Panc1 (cell line): ENCODE measurements at regions not wholly inside any gene's neighbourhood (a gene's known extent, or its start where the extent isn't known, plus 50 kb on each side); places are given as distances from the start of the nearest gene placed in this dataset.

Source experiments
- ATAC-seq: fragments of 200-7000 bp; cut with Tn5 transposase; 2 replicates; pipeline ENCODE4 v1.9.1; 2020; ENCODE audit warnings: mild to moderate bottlenecking, moderate library complexity
- BruUV-seq: library from RNA; stranded (reverse); fragments of 400-500 nt; replicated peaks from 2 replicates; lab custom pipeline; 2021; lab: Mats Ljungman, UMichigan
- CTCF ChIA-PET: fragments of 300-600 bp; sonication (Branson Sonifier 250); formaldehyde crosslinking; loops from one replicate; lab custom pipeline; 2022; ENCODE audit warnings: antibody characterized with exemption; lab: Charles Lee
- POLR2A ChIA-PET: fragments of 300-600 bp; sonication (Branson Sonifier 250); formaldehyde crosslinking; loops from one replicate; lab custom pipeline; 2022; ENCODE audit warnings: antibody characterized with exemption; lab: Charles Lee
- DNase-seq: peaks from one replicate; pipeline ENCODE4 v3.0.0-alpha.2; 2010; ENCODE audit warnings: low read depth, low spot score
- H3K27ac ChIP-seq: 2 replicates; pipeline ENCODE4 v1.5.1; 2011; ENCODE audit warnings: mild to moderate bottlenecking, low read length, inconsistent platforms
- H3K27me3 ChIP-seq: fragments of 200-500 bp; sonication (Bioruptor generic); 2 replicates; pipeline ENCODE4 v1.6.0; 2014; ENCODE audit warnings: low read length, inconsistent platforms; ENCODE audit not compliant: control insufficient read depth, insufficient read depth
- H3K36me3 ChIP-seq: fragments of 200-500 bp; sonication (Bioruptor generic); 2 replicates; pipeline ENCODE4 v1.5.1; 2014; ENCODE audit warnings: inconsistent platforms, mild to moderate bottlenecking, low read length, moderate library complexity; ENCODE audit not compliant: control insufficient read depth, insufficient read depth
- H3K4me1 ChIP-seq: 2 replicates; pipeline ENCODE4 v1.5.1; 2011; ENCODE audit warnings: inconsistent platforms, mild to moderate bottlenecking, low read length, moderate library complexity; ENCODE audit not compliant: control insufficient read depth, insufficient read depth
- H3K4me3 ChIP-seq, 2 experiments: 2 replicates each; pipeline ENCODE4 v1.5.1; 2011 to 2012; ENCODE audit warnings: low read depth in 2 of 2, low read length in 2 of 2, mild to moderate bottlenecking in 2 of 2, inconsistent platforms in 1 of 2, moderate library complexity in 1 of 2
- H3K9me3 ChIP-seq: fragments of 200-500 bp; sonication (Bioruptor generic); 2 replicates; pipeline ENCODE4 v1.5.1; 2014; ENCODE audit warnings: low read depth, mild to moderate bottlenecking, inconsistent platforms, low read length, moderate library complexity; ENCODE audit not compliant: control insufficient read depth, insufficient read depth
- CTCF ChIP-seq: fragments of 450-650 bp; IDR thresholded peaks from 2 replicates; pipeline ENCODE4 v1.5.1; 2017; ENCODE audit warnings: mild to moderate bottlenecking
- POLR2AphosphoS5 ChIP-seq: IDR thresholded peaks from 2 replicates; pipeline ENCODE4 v1.6.1; 2012; ENCODE audit warnings: mild to moderate bottlenecking, low read depth, low read length, moderate library complexity
- REST ChIP-seq, 2 experiments: IDR thresholded peaks; 2 replicates each; pipeline ENCODE4 v1.6.1; 2011 to 2012; ENCODE audit warnings: low read depth in 2 of 2, control low read depth in 1 of 2, low read length in 1 of 2, mild to moderate bottlenecking in 1 of 2, moderate library complexity in 1 of 2; ENCODE audit not compliant: insufficient read depth in 1 of 2
- SIN3A ChIP-seq: IDR thresholded peaks from 2 replicates; pipeline ENCODE4 v1.6.1; 2012; ENCODE audit warnings: low read depth, mild to moderate bottlenecking, low read length, moderate library complexity, borderline replicate concordance; ENCODE audit not compliant: insufficient read depth
- TCF7L2 ChIP-seq: IDR thresholded peaks from 2 replicates; pipeline ENCODE4 v1.6.1; 2011; ENCODE audit warnings: mild to moderate bottlenecking, low read depth, low read length, inconsistent platforms
- in situ Hi-C: cut with HindIII; loops from 2 replicates; pipeline ENCODE4 v1.10.0; 2016; ENCODE audit warnings: low sequenced_read_pairs, low pct_unique_long_range_greater_than_20kb
- intact Hi-C: fragments of 100-400 bp; cut with micrococcal nuclease; formaldehyde crosslinking; loops from one replicate; pipeline ENCODE4 v1.10.0; 2022; ENCODE audit not compliant: unreplicated experiment

- in situ Hi-C loops (no loop called here), intact Hi-C loops (no loop called here)
- POLR2A ChIA-PET, result no interaction called here
- Histone ChIP-seq H3K9me3 (no peaks in the 10 kb centered on the region), H3K27me3 (peaks cover 8% of the 10 kb centered on the region), H3K4me1 (no peaks in the 10 kb centered on the region), H3K36me3 (no peaks in the 10 kb centered on the region), H3K4me3 (no peak overlapping the region), H3K27ac (no peak overlapping the region)
- ATAC-seq (no peak), DNase-seq (no peak)
- BruUV-seq, result no TSS peak
- TF ChIP-seq POLR2AphosphoS5, result no peak
- TF ChIP-seq REST (IDR thresholded peaks at IDR 0.05; ENCODE audit: insufficient read depth in 1 of 2, low read depth in 2 of 2, low read length in 1 of 2), result no peak
- no peak for TF ChIP-seq CTCF
- TF ChIP-seq SIN3A, result no peak
- no peak for TF ChIP-seq TCF7L2
- CTCF ChIA-PET, result no interaction called here
These were observed 449.0 kb downstream of the MATN1 start for GRCh38 chr1:30274173-30274970.

- TF ChIP-seq POLR2AphosphoS5 (no peak), TCF7L2 (no peak), CTCF (no peak)
- POLR2A ChIA-PET, result no interaction called here
- no peaks in the 10 kb centered on the region; the same call in 1 of the 2 replicates for H3K27me3 ChIP-seq
- in situ Hi-C loops (no loop called here), intact Hi-C loops (no loop called here)
- no TSS peak for BruUV-seq
- no peaks in the 10 kb centered on the region for H3K9me3 ChIP-seq
- H3K27ac ChIP-seq, result no peak overlapping the region
- DNase-seq (no peak), ATAC-seq (no peak)
- H3K36me3 ChIP-seq, result no peaks in the 10 kb centered on the region
- no peaks in the 10 kb centered on the region for H3K4me1 ChIP-seq
- no peak overlapping the region for H3K4me3 ChIP-seq
- CTCF ChIA-PET, result no interaction called here
These were observed 449.9 kb downstream of the MATN1 start for GRCh38 chr1:30273456-30273855.
